Panc1 (cell line): ENCODE measurements at regions not wholly inside any gene's neighbourhood (a gene's known extent, or its start where the extent isn't known, plus 50 kb on each side); places are given as distances from the start of the nearest gene placed in this dataset.

Experiments
- ATAC-seq: fragments of 200-7000 bp; cut with Tn5 transposase; 2 replicates; pipeline ENCODE4 v1.9.1; 2020; ENCODE audit warnings: mild to moderate bottlenecking, moderate library complexity
- BruUV-seq: library from RNA; stranded (reverse); fragments of 400-500 nt; replicated peaks from 2 replicates; lab custom pipeline; 2021; lab: Mats Ljungman, UMichigan
- CTCF ChIA-PET: fragments of 300-600 bp; sonication (Branson Sonifier 250); formaldehyde crosslinking; loops from one replicate; lab custom pipeline; 2022; ENCODE audit warnings: antibody characterized with exemption; lab: Charles Lee
- POLR2A ChIA-PET: fragments of 300-600 bp; sonication (Branson Sonifier 250); formaldehyde crosslinking; loops from one replicate; lab custom pipeline; 2022; ENCODE audit warnings: antibody characterized with exemption; lab: Charles Lee
- DNase-seq: peaks from one replicate; pipeline ENCODE4 v3.0.0-alpha.2; 2010; ENCODE audit warnings: low read depth, low spot score
- H3K27ac ChIP-seq: 2 replicates; pipeline ENCODE4 v1.5.1; 2011; ENCODE audit warnings: mild to moderate bottlenecking, low read length, inconsistent platforms
- H3K27me3 ChIP-seq: fragments of 200-500 bp; sonication (Bioruptor generic); 2 replicates; pipeline ENCODE4 v1.6.0; 2014; ENCODE audit warnings: low read length, inconsistent platforms; ENCODE audit not compliant: control insufficient read depth, insufficient read depth
- H3K36me3 ChIP-seq: fragments of 200-500 bp; sonication (Bioruptor generic); 2 replicates; pipeline ENCODE4 v1.5.1; 2014; ENCODE audit warnings: inconsistent platforms, mild to moderate bottlenecking, low read length, moderate library complexity; ENCODE audit not compliant: control insufficient read depth, insufficient read depth
- H3K4me1 ChIP-seq: 2 replicates; pipeline ENCODE4 v1.5.1; 2011; ENCODE audit warnings: inconsistent platforms, mild to moderate bottlenecking, low read length, moderate library complexity; ENCODE audit not compliant: control insufficient read depth, insufficient read depth
- H3K4me3 ChIP-seq, 2 experiments: 2 replicates each; pipeline ENCODE4 v1.5.1; 2011 to 2012; ENCODE audit warnings: low read depth in 2 of 2, low read length in 2 of 2, mild to moderate bottlenecking in 2 of 2, inconsistent platforms in 1 of 2, moderate library complexity in 1 of 2
- H3K9me3 ChIP-seq: fragments of 200-500 bp; sonication (Bioruptor generic); 2 replicates; pipeline ENCODE4 v1.5.1; 2014; ENCODE audit warnings: low read depth, mild to moderate bottlenecking, inconsistent platforms, low read length, moderate library complexity; ENCODE audit not compliant: control insufficient read depth, insufficient read depth
- POLR2AphosphoS5 ChIP-seq: IDR thresholded peaks from 2 replicates; pipeline ENCODE4 v1.6.1; 2012; ENCODE audit warnings: mild to moderate bottlenecking, low read depth, low read length, moderate library complexity
- REST ChIP-seq, 2 experiments: IDR thresholded peaks; 2 replicates each; pipeline ENCODE4 v1.6.1; 2011 to 2012; ENCODE audit warnings: low read depth in 2 of 2, control low read depth in 1 of 2, low read length in 1 of 2, mild to moderate bottlenecking in 1 of 2, moderate library complexity in 1 of 2; ENCODE audit not compliant: insufficient read depth in 1 of 2
- SIN3A ChIP-seq: IDR thresholded peaks from 2 replicates; pipeline ENCODE4 v1.6.1; 2012; ENCODE audit warnings: low read depth, mild to moderate bottlenecking, low read length, moderate library complexity, borderline replicate concordance; ENCODE audit not compliant: insufficient read depth
- TCF7L2 ChIP-seq: IDR thresholded peaks from 2 replicates; pipeline ENCODE4 v1.6.1; 2011; ENCODE audit warnings: mild to moderate bottlenecking, low read depth, low read length, inconsistent platforms
- in situ Hi-C: cut with HindIII; loops from 2 replicates; pipeline ENCODE4 v1.10.0; 2016; ENCODE audit warnings: low sequenced_read_pairs, low pct_unique_long_range_greater_than_20kb
- intact Hi-C: fragments of 100-400 bp; cut with micrococcal nuclease; formaldehyde crosslinking; loops from one replicate; pipeline ENCODE4 v1.10.0; 2022; ENCODE audit not compliant: unreplicated experiment
- TF ChIP-seq, protein P1 (sequence below): fragments of 450-650 bp; IDR thresholded peaks from 2 replicates; pipeline ENCODE4 v1.5.1; 2017; ENCODE audit warnings: mild to moderate bottlenecking

GRCh38 chr10:93154531-93154930, 80.8 kb downstream of the CYP26A1 start:
- H3K9me3 ChIP-seq: peaks cover 3% of the 10 kb centered on the region; the same call in 1 of the 2 replicates
- no peak overlapping the region for H3K27ac ChIP-seq
- in situ Hi-C loops (no loop called here), intact Hi-C loops (no loop called here)
- ATAC-seq (no peak), DNase-seq (no peak)
- H3K36me3 ChIP-seq: no peaks in the 10 kb centered on the region
- TF ChIP-seq POLR2AphosphoS5 (no peak), TCF7L2 (no peak), SIN3A (no peak), REST (IDR thresholded peaks at IDR 0.05; ENCODE audit: insufficient read depth in 1 of 2, low read depth in 2 of 2, low read length in 1 of 2) (no peak)
- TF ChIP-seq, protein P1, sequence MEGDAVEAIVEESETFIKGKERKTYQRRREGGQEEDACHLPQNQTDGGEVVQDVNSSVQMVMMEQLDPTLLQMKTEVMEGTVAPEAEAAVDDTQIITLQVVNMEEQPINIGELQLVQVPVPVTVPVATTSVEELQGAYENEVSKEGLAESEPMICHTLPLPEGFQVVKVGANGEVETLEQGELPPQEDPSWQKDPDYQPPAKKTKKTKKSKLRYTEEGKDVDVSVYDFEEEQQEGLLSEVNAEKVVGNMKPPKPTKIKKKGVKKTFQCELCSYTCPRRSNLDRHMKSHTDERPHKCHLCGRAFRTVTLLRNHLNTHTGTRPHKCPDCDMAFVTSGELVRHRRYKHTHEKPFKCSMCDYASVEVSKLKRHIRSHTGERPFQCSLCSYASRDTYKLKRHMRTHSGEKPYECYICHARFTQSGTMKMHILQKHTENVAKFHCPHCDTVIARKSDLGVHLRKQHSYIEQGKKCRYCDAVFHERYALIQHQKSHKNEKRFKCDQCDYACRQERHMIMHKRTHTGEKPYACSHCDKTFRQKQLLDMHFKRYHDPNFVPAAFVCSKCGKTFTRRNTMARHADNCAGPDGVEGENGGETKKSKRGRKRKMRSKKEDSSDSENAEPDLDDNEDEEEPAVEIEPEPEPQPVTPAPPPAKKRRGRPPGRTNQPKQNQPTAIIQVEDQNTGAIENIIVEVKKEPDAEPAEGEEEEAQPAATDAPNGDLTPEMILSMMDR: no peak
- ChIA-PET POLR2A (no interaction called here), CTCF (no interaction called here)
- H3K4me1 ChIP-seq: no peaks in the 10 kb centered on the region
- BruUV-seq: no TSS peak
- no peaks in the 10 kb centered on the region for H3K27me3 ChIP-seq
- no peak overlapping the region for H3K4me3 ChIP-seq

GRCh38 chr10:93160140-93160539, 86.4 kb downstream of the CYP26A1 start:
- CTCF ChIA-PET: no interaction called here
- Histone ChIP-seq H3K4me1 (no peaks in the 10 kb centered on the region), H3K27me3 (no peaks in the 10 kb centered on the region; the same call in 1 of the 2 replicates), H3K27ac (no peak overlapping the region), H3K4me3 (no peak overlapping the region), H3K9me3 (no peaks in the 10 kb centered on the region; the same call in 1 of the 2 replicates), H3K36me3 (no peaks in the 10 kb centered on the region)
- no peak for ATAC-seq
- POLR2A ChIA-PET: no interaction called here
- BruUV-seq: no TSS peak
- intact Hi-C loops (no loop called here), in situ Hi-C loops (no loop called here)
- no peak for DNase-seq
- no peak for TF ChIP-seq TCF7L2
- TF ChIP-seq POLR2AphosphoS5: no peak
- TF ChIP-seq REST (IDR thresholded peaks at IDR 0.05; ENCODE audit: insufficient read depth in 1 of 2, low read depth in 2 of 2, low read length in 1 of 2): no peak
- TF ChIP-seq, protein P1: no peak
- TF ChIP-seq SIN3A: no peak
